ENCODE measurements at regions not wholly inside any gene's neighbourhood (a gene's known extent, or its start where the extent isn't known, plus 50 kb on each side); places are given as distances from the start of the nearest gene placed in this dataset.

DNA sequence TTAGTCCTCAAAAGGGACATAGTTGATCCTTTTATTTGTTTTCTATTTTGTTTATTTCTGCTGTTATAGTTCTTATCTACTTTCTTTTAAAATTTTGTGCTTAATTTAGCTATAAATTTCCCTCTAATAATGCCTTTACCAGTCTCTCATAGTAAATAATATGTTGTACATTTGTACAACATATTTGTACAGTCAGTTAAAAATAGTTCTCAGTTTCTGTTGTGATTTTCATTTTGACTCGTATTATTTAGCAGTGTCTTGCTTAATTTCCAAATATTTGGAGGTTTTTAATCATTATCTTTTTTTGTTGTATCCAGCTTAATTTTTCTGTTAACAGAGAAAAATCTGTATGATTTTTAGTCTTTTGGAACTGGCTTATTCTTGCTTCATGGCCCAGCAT lies 443.6 kb upstream of the TRIB2 start:
- no peaks in the 10 kb centered on the region for H3F3A ChIP-seq (ENCODE audit: insufficient read depth, low read depth)
- DNase-seq: no peak
- no TSS peak for BruUV-seq (replicated peaks)
- no peak overlapping the region for H3K4me3 ChIP-seq
- no peaks in the 10 kb centered on the region for H3K79me2 ChIP-seq (ENCODE audit: low read depth)
- H3K27ac ChIP-seq: no peak overlapping the region
- H3K4me1 ChIP-seq (replicated peaks; ENCODE audit: insufficient read depth): no peaks in the 10 kb centered on the region
- 0 out of 2 replicates have a peak, but pooled peaks cover 5% of the 10 kb centered on the region for H3K9me3 ChIP-seq (ENCODE audit: insufficient read depth, low read depth)
- no peaks in the 10 kb centered on the region for H4K20me1 ChIP-seq (ENCODE audit: insufficient read depth)
- TF ChIP-seq, protein P1, sequence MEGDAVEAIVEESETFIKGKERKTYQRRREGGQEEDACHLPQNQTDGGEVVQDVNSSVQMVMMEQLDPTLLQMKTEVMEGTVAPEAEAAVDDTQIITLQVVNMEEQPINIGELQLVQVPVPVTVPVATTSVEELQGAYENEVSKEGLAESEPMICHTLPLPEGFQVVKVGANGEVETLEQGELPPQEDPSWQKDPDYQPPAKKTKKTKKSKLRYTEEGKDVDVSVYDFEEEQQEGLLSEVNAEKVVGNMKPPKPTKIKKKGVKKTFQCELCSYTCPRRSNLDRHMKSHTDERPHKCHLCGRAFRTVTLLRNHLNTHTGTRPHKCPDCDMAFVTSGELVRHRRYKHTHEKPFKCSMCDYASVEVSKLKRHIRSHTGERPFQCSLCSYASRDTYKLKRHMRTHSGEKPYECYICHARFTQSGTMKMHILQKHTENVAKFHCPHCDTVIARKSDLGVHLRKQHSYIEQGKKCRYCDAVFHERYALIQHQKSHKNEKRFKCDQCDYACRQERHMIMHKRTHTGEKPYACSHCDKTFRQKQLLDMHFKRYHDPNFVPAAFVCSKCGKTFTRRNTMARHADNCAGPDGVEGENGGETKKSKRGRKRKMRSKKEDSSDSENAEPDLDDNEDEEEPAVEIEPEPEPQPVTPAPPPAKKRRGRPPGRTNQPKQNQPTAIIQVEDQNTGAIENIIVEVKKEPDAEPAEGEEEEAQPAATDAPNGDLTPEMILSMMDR (conservative IDR thresholded peaks at IDR 0.05): no peak
- no peak for TF ChIP-seq EZH2 (IDR thresholded peaks at IDR 0.05; ENCODE audit: low read depth)
- CTCF ChIA-PET: no interaction called here
- no peaks in the 10 kb centered on the region for H3K9me2 ChIP-seq (ENCODE audit: insufficient read depth)
- POLR2A ChIA-PET (ENCODE audit: unreplicated experiment): no interaction called here
- intact Hi-C loops (cut with micrococcal nuclease; ENCODE audit: unreplicated experiment): no loop called here
- no peaks in the 10 kb centered on the region for H3K27me3 ChIP-seq (ENCODE audit: insufficient read depth, low read depth)
- no peak overlapping the region for H2AFZ ChIP-seq
- no peak overlapping the region for H3K4me2 ChIP-seq
- H3K36me3 ChIP-seq (ENCODE audit: low read depth): no peaks in the 10 kb centered on the region

DNA sequence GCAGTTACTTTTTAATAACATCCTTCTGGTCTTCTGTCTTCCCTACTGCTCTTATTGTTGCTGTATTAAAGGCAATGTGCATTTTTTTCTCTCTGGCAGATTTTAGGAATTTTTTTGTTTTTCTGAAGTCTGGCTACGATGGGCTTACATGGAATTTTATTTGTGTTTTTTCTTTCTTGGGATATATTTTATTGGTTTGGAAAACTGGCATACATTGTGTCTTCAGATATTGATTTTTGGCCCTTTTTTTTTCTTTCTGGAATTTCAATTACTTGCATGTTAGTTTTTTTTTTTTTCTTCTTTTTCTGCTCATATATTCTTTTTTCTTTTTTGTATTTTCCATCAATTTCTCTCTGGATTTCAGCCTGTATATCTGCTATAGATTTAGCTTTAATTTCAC lies 442.1 kb upstream of the TRIB2 start:
- ChIA-PET CTCF (no interaction called here), POLR2A (ENCODE audit: unreplicated experiment) (no interaction called here)
- H4K20me1 ChIP-seq (ENCODE audit: insufficient read depth): no peaks in the 10 kb centered on the region

DNA sequence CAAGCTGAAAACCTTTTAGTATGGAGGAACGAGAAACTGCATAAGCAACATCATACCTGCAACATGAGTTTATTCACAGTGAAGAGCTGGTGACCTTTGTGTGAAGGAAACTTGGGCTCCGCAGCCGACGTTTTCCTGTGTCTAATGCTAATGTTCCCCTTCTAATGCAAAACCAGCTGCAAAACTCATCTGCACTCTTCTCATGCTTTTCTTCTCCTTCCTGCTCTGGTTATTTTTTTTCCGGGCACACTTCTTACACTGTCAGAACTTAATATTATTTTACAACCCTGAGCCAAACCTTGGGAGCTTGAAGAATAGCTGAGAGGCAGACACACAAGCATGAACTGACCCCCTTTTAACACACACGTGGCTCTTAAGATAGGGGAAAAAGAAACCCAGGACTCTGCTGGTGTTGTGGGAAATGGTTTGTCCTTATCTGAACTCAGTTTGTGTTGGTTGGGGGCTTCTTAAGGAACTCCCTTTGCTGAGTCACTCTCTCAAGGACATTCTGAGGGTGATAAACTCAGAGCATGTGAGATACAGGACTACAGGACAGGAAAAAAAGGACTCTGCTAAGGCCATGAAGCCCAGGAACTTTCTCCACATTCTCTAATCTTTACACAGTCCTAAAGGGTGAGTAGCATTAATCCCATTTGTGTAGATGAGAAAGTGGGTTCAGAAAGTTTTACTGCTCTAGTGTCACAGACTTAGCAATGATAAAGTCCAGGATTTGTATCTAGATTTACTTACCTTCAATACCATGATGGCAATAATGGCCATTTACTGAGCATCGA lies 439.3 kb upstream of the TRIB2 start:
- Histone ChIP-seq H4K20me1 (ENCODE audit: insufficient read depth) (no peaks in the 10 kb centered on the region), H3K27ac (no peak overlapping the region), H3F3A (ENCODE audit: insufficient read depth, low read depth) (no peaks in the 10 kb centered on the region), H3K27me3 (ENCODE audit: insufficient read depth, low read depth) (no peaks in the 10 kb centered on the region), H3K4me1 (replicated peaks; ENCODE audit: insufficient read depth) (no peaks in the 10 kb centered on the region), H3K36me3 (ENCODE audit: low read depth) (no peaks in the 10 kb centered on the region), H2AFZ (no peak overlapping the region), H3K9me3 (ENCODE audit: insufficient read depth, low read depth) (peaks cover 5% of the 10 kb centered on the region; the same call in 1 of the 2 replicates), H3K4me2 (no peak overlapping the region), H3K4me3 (no peak overlapping the region), H3K9me2 (ENCODE audit: insufficient read depth) (no peaks in the 10 kb centered on the region), H3K79me2 (ENCODE audit: low read depth) (no peaks in the 10 kb centered on the region)
- CTCF ChIA-PET: no interaction called here
- intact Hi-C loops (cut with micrococcal nuclease; ENCODE audit: unreplicated experiment): no loop called here
- no peak for DNase-seq
- no TSS peak for BruUV-seq (replicated peaks)
- TF ChIP-seq, protein P1 (conservative IDR thresholded peaks at IDR 0.05): no peak
- no peak for TF ChIP-seq EZH2 (IDR thresholded peaks at IDR 0.05; ENCODE audit: low read depth)
- POLR2A ChIA-PET (ENCODE audit: unreplicated experiment): no interaction called here

More for the DNA sequence above, 442.1 kb upstream of the TRIB2 start:
- BruUV-seq (replicated peaks): no TSS peak
- H3K4me1 ChIP-seq (replicated peaks; ENCODE audit: insufficient read depth): no peaks in the 10 kb centered on the region
- no peak overlapping the region for H3K4me2 ChIP-seq
- no peaks in the 10 kb centered on the region for H3F3A ChIP-seq (ENCODE audit: insufficient read depth, low read depth)
- H3K27me3 ChIP-seq (ENCODE audit: insufficient read depth, low read depth): no peaks in the 10 kb centered on the region
- no peak overlapping the region for H2AFZ ChIP-seq
- intact Hi-C loops (cut with micrococcal nuclease; ENCODE audit: unreplicated experiment): no loop called here
- H3K27ac ChIP-seq: no peak overlapping the region
- H3K9me2 ChIP-seq (ENCODE audit: insufficient read depth): no peaks in the 10 kb centered on the region
- H3K9me3 ChIP-seq (ENCODE audit: insufficient read depth, low read depth): 0 out of 2 replicates have a peak, but pooled peaks cover 5% of the 10 kb centered on the region
- no peaks in the 10 kb centered on the region for H3K79me2 ChIP-seq (ENCODE audit: low read depth)
- no peak for DNase-seq
- H3K4me3 ChIP-seq: no peak overlapping the region
- TF ChIP-seq EZH2 (IDR thresholded peaks at IDR 0.05; ENCODE audit: low read depth): no peak
- TF ChIP-seq, protein P1 (conservative IDR thresholded peaks at IDR 0.05): no peak
- H3K36me3 ChIP-seq (ENCODE audit: low read depth): no peaks in the 10 kb centered on the region
